SK-N-SH treated with all-trans-retinoic acid at 6 μM for 48 hours (cell line): ENCODE measurements at regions not wholly inside any gene's neighbourhood (a gene's known extent, or its start where the extent isn't known, plus 50 kb on each side); places are given as distances from the start of the nearest gene placed in this dataset.

ENCODE experiments used
- ATAC-seq: fragments of 200-7000 bp; cut with Tn5 transposase; 3 replicates; pipeline ENCODE4 v1.9.1; 2020; ENCODE audit warnings: mild to moderate bottlenecking, moderate library complexity
- ARNTL ChIP-seq: fragments of 450-650 bp; formaldehyde crosslinking; IDR thresholded peaks from 2 replicates; pipeline ENCODE4 v1.5.0; 2020; ENCODE audit warnings: low read depth, mild to moderate bottlenecking, moderate library complexity, borderline replicate concordance
- BACH2 ChIP-seq: fragments of 250-450 bp; sonication (Bioruptor Pico); IDR thresholded peaks from 2 replicates; pipeline ENCODE4 v1.9.0; 2021; ENCODE audit warnings: mild to moderate bottlenecking, borderline replicate concordance
- CSDC2 ChIP-seq: fragments of 250-450 bp; sonication (Bioruptor Pico); IDR thresholded peaks from 2 replicates; pipeline ENCODE4 v1.5.0; 2020; ENCODE audit warnings: mild to moderate bottlenecking, moderate library complexity
- ESRRG ChIP-seq: fragments of 250-450 bp; sonication (Bioruptor Pico); IDR thresholded peaks from 2 replicates; pipeline ENCODE4 v1.6.1; 2021; ENCODE audit warnings: mild to moderate bottlenecking
- PPARA ChIP-seq: fragments of 250-450 bp; sonication (Bioruptor Pico); IDR thresholded peaks from 2 replicates; pipeline ENCODE4 v1.5.0; 2020; ENCODE audit warnings: mild to moderate bottlenecking, borderline replicate concordance
- RARB ChIP-seq: fragments of 250-450 bp; sonication (Bioruptor Pico); IDR thresholded peaks from 2 replicates; pipeline ENCODE4 v1.8.0; 2021; ENCODE audit warnings: mild to moderate bottlenecking, moderate library complexity
- SNAI2 ChIP-seq: fragments of 250-450 bp; sonication (Bioruptor Pico); IDR thresholded peaks from 2 replicates; pipeline ENCODE4 v1.5.0; 2020; ENCODE audit warnings: mild to moderate bottlenecking, moderate library complexity
- TCF4 ChIP-seq: fragments of 250-450 bp; sonication (Bioruptor Pico); IDR thresholded peaks from 2 replicates; pipeline ENCODE4 v1.8.0; 2021; ENCODE audit warnings: mild to moderate bottlenecking, moderate library complexity, borderline replicate concordance
- ZC3H10 ChIP-seq: fragments of 250-450 bp; sonication (Bioruptor Pico); IDR thresholded peaks from 2 replicates; pipeline ENCODE4 v1.5.1; 2021; ENCODE audit warnings: mild to moderate bottlenecking, moderate library complexity
- ZFP30 ChIP-seq: fragments of 450-650 bp; formaldehyde crosslinking; IDR thresholded peaks from 2 replicates; pipeline ENCODE4 v1.5.0; 2022; ENCODE audit warnings: mild to moderate bottlenecking, moderate library complexity
- ZNF565 ChIP-seq: fragments of 450-650 bp; formaldehyde crosslinking; conservative IDR thresholded peaks from 2 replicates; pipeline ENCODE4 v1.5.0; 2020; ENCODE audit warnings: low read depth, mild to moderate bottlenecking, moderate library complexity
- TF ChIP-seq, protein P1 (sequence below): fragments of 250-450 bp; sonication (Bioruptor Pico); IDR thresholded peaks from 2 replicates; pipeline ENCODE4 v1.5.1; 2021; ENCODE audit warnings: mild to moderate bottlenecking, moderate library complexity
- TF ChIP-seq, protein P2 (sequence below): fragments of 250-450 bp; sonication (Bioruptor Pico); IDR thresholded peaks from 2 replicates; pipeline ENCODE4 v1.5.0; 2020; ENCODE audit warnings: mild to moderate bottlenecking, moderate library complexity
- TF ChIP-seq, protein P3 (sequence below): fragments of 250-450 bp; sonication (Bioruptor Pico); IDR thresholded peaks from 2 replicates; pipeline ENCODE4 v1.8.0; 2020; ENCODE audit warnings: mild to moderate bottlenecking, moderate library complexity, borderline replicate concordance
- TF ChIP-seq, protein P4 (sequence below): fragments of 250-450 bp; sonication (Bioruptor Pico); IDR thresholded peaks from 2 replicates; pipeline ENCODE4 v1.8.0; 2021; ENCODE audit warnings: low read depth, mild to moderate bottlenecking, moderate library complexity, borderline replicate concordance

DNA sequence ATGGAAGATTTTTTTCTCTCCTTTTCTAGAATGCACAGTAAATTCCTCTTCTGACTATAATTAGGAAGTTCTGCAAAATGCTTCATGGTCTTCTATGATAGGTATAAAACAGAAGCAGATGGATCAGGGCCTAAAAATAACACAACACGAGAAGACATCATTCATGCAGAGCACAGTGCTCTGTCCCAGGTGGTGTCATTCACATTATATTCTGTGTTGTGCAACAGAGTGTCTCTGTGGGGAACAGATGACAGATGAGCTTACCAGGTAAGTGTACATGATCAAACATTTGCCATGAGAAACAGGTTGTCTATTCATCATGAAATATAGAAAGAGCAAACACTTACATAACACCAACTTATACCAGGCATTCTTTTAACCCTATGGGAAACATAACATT lies 288.3 kb downstream of the KCTD12 start:
- no peak for TF ChIP-seq RARB
- no peak for TF ChIP-seq TCF4 (CRISPR knock-in tag)
- TF ChIP-seq SNAI2 (CRISPR knock-in tag), result no peak
- no peak for TF ChIP-seq ZNF565 (CRISPR knock-in tag)
- TF ChIP-seq ARNTL (CRISPR knock-in tag), result no peak
- TF ChIP-seq CSDC2, result no peak
- no peak for TF ChIP-seq PPARA (CRISPR knock-in tag)
- TF ChIP-seq ESRRG (CRISPR knock-in tag), result no peak
- TF ChIP-seq, protein P1, sequence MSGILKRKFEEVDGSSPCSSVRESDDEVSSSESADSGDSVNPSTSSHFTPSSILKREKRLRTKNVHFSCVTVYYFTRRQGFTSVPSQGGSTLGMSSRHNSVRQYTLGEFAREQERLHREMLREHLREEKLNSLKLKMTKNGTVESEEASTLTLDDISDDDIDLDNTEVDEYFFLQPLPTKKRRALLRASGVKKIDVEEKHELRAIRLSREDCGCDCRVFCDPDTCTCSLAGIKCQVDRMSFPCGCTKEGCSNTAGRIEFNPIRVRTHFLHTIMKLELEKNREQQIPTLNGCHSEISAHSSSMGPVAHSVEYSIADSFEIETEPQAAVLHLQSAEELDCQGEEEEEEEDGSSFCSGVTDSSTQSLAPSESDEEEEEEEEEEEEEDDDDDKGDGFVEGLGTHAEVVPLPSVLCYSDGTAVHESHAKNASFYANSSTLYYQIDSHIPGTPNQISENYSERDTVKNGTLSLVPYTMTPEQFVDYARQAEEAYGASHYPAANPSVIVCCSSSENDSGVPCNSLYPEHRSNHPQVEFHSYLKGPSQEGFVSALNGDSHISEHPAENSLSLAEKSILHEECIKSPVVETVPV (CRISPR knock-in tag), result no peak
- TF ChIP-seq, protein P2, sequence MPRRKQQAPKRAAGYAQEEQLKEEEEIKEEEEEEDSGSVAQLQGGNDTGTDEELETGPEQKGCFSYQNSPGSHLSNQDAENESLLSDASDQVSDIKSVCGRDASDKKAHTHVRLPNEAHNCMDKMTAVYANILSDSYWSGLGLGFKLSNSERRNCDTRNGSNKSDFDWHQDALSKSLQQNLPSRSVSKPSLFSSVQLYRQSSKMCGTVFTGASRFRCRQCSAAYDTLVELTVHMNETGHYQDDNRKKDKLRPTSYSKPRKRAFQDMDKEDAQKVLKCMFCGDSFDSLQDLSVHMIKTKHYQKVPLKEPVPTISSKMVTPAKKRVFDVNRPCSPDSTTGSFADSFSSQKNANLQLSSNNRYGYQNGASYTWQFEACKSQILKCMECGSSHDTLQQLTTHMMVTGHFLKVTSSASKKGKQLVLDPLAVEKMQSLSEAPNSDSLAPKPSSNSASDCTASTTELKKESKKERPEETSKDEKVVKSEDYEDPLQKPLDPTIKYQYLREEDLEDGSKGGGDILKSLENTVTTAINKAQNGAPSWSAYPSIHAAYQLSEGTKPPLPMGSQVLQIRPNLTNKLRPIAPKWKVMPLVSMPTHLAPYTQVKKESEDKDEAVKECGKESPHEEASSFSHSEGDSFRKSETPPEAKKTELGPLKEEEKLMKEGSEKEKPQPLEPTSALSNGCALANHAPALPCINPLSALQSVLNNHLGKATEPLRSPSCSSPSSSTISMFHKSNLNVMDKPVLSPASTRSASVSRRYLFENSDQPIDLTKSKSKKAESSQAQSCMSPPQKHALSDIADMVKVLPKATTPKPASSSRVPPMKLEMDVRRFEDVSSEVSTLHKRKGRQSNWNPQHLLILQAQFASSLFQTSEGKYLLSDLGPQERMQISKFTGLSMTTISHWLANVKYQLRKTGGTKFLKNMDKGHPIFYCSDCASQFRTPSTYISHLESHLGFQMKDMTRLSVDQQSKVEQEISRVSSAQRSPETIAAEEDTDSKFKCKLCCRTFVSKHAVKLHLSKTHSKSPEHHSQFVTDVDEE (CRISPR knock-in tag), result no peak
- TF ChIP-seq ZFP30 (CRISPR knock-in tag), result no peak
- no peak for TF ChIP-seq ZC3H10 (CRISPR knock-in tag)
- no peak for TF ChIP-seq BACH2
- ATAC-seq, result no peak

DNA sequence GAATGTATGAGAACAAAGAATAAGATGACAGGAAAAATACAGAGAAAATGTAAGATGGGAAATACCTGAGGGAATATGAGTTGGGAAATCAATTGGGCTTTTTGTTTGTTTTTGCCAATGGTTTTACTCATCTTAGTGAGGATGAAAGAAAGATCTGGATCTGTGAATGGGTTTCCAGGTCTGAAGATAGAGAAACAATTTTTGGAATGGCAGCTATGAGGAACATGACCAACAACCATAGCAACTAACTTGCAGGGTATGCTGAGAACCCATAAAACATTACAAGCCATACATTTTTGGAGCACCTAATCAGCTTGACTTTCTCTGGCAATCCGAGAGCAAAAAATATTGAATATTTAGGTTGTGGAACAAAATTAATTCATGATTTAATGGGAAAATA lies 290.0 kb downstream of the KCTD12 start:
- no peak for TF ChIP-seq ZNF565 (CRISPR knock-in tag)
- TF ChIP-seq, protein P3, sequence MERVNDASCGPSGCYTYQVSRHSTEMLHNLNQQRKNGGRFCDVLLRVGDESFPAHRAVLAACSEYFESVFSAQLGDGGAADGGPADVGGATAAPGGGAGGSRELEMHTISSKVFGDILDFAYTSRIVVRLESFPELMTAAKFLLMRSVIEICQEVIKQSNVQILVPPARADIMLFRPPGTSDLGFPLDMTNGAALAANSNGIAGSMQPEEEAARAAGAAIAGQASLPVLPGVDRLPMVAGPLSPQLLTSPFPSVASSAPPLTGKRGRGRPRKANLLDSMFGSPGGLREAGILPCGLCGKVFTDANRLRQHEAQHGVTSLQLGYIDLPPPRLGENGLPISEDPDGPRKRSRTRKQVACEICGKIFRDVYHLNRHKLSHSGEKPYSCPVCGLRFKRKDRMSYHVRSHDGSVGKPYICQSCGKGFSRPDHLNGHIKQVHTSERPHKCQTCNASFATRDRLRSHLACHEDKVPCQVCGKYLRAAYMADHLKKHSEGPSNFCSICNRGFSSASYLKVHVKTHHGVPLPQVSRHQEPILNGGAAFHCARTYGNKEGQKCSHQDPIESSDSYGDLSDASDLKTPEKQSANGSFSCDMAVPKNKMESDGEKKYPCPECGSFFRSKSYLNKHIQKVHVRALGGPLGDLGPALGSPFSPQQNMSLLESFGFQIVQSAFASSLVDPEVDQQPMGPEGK, result no peak
- ATAC-seq, result no peak

DNA sequence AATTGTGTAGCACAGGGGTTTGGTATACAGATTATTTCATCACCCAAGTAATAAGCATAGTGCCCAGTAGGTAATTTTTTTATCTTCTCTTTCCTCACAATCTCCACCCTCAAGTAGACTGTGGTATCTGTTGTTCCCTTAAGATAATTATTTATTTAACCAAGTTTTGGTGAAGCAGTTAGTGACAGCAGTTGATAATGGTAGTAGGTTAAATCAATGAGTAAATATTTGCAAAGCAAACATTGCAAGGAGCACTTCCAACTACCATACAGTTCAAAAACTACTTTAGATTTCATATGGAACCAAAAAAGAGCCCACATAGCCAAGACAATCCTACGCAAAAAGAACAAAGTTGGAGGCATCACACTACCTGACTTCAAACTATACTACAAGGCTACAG lies 291.8 kb downstream of the KCTD12 start:
- ATAC-seq, result no peak

More for the DNA sequence above, 291.8 kb downstream of the KCTD12 start:
- TF ChIP-seq ESRRG (CRISPR knock-in tag) (no peak), PPARA (CRISPR knock-in tag) (no peak), ZC3H10 (CRISPR knock-in tag) (no peak)
- TF ChIP-seq, protein P4, sequence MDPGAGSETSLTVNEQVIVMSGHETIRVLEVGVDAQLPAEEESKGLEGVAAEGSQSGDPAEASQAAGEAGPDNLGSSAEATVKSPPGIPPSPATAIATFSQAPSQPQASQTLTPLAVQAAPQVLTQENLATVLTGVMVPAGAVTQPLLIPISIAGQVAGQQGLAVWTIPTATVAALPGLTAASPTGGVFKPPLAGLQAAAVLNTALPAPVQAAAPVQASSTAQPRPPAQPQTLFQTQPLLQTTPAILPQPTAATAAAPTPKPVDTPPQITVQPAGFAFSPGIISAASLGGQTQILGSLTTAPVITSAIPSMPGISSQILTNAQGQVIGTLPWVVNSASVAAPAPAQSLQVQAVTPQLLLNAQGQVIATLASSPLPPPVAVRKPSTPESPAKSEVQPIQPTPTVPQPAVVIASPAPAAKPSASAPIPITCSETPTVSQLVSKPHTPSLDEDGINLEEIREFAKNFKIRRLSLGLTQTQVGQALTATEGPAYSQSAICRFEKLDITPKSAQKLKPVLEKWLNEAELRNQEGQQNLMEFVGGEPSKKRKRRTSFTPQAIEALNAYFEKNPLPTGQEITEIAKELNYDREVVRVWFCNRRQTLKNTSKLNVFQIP (CRISPR knock-in tag), result no peak
- TF ChIP-seq, protein P2 (CRISPR knock-in tag), result no peak
